ENCODE measurements at regions not wholly inside any gene's neighbourhood (a gene's known extent, or its start where the extent isn't known, plus 50 kb on each side); places are given as distances from the start of the nearest gene placed in this dataset.

DNA sequence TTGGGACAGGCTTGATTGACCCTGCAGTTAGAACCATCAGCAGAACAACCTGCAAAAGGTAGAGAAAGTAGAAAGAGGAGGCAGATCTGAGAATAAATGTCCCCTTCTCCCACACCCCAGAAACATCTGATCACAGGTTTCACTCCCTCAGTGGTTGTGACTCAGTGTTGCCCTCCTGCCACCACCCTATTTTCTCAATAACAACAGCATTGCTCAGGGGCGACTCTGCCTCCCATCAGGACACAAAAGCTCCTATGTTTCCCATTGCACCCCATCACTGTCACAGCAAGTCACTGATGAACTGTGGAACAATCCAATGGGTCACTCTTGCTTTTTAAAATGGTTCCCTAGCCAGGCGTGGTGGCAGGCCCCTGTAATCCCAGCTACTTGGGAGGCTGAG lies 110.2 kb downstream of the RASSF10 start:
- TF ChIP-seq, protein P1, sequence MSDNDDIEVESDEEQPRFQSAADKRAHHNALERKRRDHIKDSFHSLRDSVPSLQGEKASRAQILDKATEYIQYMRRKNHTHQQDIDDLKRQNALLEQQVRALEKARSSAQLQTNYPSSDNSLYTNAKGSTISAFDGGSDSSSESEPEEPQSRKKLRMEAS (IDR thresholded peaks at IDR 0.05; ENCODE audit: low read depth, low read length) = no peak
- TF ChIP-seq, protein P2, sequence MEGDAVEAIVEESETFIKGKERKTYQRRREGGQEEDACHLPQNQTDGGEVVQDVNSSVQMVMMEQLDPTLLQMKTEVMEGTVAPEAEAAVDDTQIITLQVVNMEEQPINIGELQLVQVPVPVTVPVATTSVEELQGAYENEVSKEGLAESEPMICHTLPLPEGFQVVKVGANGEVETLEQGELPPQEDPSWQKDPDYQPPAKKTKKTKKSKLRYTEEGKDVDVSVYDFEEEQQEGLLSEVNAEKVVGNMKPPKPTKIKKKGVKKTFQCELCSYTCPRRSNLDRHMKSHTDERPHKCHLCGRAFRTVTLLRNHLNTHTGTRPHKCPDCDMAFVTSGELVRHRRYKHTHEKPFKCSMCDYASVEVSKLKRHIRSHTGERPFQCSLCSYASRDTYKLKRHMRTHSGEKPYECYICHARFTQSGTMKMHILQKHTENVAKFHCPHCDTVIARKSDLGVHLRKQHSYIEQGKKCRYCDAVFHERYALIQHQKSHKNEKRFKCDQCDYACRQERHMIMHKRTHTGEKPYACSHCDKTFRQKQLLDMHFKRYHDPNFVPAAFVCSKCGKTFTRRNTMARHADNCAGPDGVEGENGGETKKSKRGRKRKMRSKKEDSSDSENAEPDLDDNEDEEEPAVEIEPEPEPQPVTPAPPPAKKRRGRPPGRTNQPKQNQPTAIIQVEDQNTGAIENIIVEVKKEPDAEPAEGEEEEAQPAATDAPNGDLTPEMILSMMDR (IDR thresholded peaks at IDR 0.05; ENCODE audit: low read depth, low read length) = no peak
- TF ChIP-seq MYC (IDR thresholded peaks at IDR 0.05; ENCODE audit: low read depth, low read length) (no peak), POLR2A (IDR thresholded peaks at IDR 0.05; ENCODE audit: extremely low read depth, insufficient read length) (no peak)
- H3K4me3 ChIP-seq (ENCODE audit: low read depth, low read length) = no peak overlapping the region
- no peak for DNase-seq (ENCODE audit: low read depth)

DNA sequence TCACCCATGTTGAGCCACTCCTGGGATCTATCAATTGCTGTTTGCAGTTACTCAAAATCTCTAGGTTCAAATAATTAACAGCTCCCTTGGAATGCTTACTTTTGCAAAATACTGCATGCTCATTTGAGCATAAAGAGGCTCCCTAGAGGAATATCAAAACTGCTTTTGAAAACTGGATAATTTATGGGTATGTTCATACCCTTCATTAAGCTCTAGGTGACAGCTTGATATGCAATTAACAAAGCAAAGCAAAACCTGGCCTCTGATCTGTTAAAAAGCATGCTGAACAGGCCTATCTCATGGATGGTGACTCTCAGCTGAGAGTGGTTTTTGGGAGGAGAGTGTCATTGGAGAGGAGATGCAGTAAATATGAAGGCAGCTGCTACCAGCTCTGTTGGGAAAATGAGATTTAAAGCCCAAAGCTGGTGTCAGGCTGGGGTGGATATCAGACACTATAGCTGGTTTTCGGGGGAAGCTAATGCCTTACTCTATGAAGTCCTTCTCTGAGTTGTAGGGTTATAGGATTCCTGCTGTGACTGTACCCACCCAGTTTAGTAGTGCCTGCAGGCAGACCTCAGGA lies 110.9 kb downstream of the RASSF10 start:
- TF ChIP-seq, protein P1 (IDR thresholded peaks at IDR 0.05; ENCODE audit: low read depth, low read length) = no peak
- TF ChIP-seq, protein P2 (IDR thresholded peaks at IDR 0.05; ENCODE audit: low read depth, low read length) = no peak
- TF ChIP-seq POLR2A (IDR thresholded peaks at IDR 0.05; ENCODE audit: extremely low read depth, insufficient read length) (no peak), MYC (IDR thresholded peaks at IDR 0.05; ENCODE audit: low read depth, low read length) (no peak)
- no peak overlapping the region for H3K4me3 ChIP-seq (ENCODE audit: low read depth, low read length)
- no peak for DNase-seq (ENCODE audit: low read depth)

DNA sequence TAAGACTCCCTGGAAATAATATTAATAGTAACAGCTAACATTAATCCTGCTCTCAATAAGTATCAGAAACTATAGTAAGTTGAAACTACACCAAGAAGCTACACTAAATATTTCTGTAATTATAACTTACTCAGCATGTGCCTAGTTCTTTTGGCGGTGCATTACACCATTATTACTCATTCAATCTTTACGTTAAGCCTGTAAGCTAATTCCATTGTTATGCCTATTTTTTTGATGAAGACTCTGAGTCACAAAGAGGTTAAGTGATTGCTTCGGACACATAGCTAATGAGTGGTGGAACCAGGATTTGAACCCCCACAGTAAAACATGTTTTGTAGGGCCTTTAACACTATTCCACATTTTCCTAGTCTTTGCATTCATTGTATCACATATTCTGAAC lies 111.6 kb downstream of the RASSF10 start:
- no peak overlapping the region for H3K4me3 ChIP-seq (ENCODE audit: low read depth, low read length)
- DNase-seq (ENCODE audit: low read depth) = no peak
- TF ChIP-seq, protein P1 (IDR thresholded peaks at IDR 0.05; ENCODE audit: low read depth, low read length) = no peak
- TF ChIP-seq POLR2A (IDR thresholded peaks at IDR 0.05; ENCODE audit: extremely low read depth, insufficient read length) (no peak), MYC (IDR thresholded peaks at IDR 0.05; ENCODE audit: low read depth, low read length) (no peak)

DNA sequence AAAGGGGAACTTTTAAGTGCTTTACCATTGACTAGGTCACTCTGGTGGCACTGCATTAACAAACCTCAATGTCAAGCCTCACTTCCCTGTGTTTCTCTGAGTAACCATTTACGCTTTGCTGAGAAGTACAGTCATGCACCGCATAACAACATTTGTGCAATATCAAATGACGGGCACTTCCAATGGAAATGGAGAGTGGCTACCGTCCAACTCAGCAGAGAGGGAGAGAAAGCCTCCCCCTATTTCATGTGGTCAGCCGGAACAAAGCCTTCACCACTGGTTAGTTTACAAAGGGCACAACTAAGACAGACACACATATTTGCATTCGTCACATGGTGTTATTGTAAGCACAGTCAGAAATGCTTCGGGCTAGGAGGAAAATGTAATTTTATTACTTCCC lies 117.3 kb downstream of the RASSF10 start:
- DNase-seq (ENCODE audit: low read depth) = no peak
- no peak overlapping the region for H3K4me3 ChIP-seq (ENCODE audit: low read depth, low read length)
- TF ChIP-seq, protein P1 (IDR thresholded peaks at IDR 0.05; ENCODE audit: low read depth, low read length) = no peak
- TF ChIP-seq MYC (IDR thresholded peaks at IDR 0.05; ENCODE audit: low read depth, low read length) (no peak), POLR2A (IDR thresholded peaks at IDR 0.05; ENCODE audit: extremely low read depth, insufficient read length) (no peak)
- TF ChIP-seq, protein P2 (IDR thresholded peaks at IDR 0.05; ENCODE audit: low read depth, low read length) = no peak

DNA sequence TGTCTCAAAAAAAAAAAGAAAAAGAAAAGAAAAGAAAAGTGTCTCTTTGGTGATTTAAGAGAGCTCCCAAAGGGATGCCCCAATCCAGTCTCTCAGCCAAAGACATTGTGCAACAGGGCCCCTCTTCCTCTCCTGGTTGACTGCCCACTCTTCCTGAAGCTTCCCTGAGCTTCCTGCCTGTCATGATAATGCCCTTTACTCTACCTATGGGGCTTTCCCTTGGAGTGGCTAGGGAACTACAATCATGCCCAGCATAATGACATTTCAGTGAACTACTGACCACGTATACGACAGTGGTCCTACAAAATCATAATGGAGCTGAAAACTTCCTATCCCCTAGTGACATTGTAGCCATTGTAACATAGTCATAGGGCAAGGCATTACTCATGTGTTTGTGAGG lies 118.0 kb downstream of the RASSF10 start:
- DNase-seq (ENCODE audit: low read depth) = no peak
- TF ChIP-seq, protein P1 (IDR thresholded peaks at IDR 0.05; ENCODE audit: low read depth, low read length) = no peak
- TF ChIP-seq, protein P2 (IDR thresholded peaks at IDR 0.05; ENCODE audit: low read depth, low read length) = no peak
- TF ChIP-seq MYC (IDR thresholded peaks at IDR 0.05; ENCODE audit: low read depth, low read length) (no peak), POLR2A (IDR thresholded peaks at IDR 0.05; ENCODE audit: extremely low read depth, insufficient read length) (no peak)
- H3K4me3 ChIP-seq (ENCODE audit: low read depth, low read length) = no peak overlapping the region

DNA sequence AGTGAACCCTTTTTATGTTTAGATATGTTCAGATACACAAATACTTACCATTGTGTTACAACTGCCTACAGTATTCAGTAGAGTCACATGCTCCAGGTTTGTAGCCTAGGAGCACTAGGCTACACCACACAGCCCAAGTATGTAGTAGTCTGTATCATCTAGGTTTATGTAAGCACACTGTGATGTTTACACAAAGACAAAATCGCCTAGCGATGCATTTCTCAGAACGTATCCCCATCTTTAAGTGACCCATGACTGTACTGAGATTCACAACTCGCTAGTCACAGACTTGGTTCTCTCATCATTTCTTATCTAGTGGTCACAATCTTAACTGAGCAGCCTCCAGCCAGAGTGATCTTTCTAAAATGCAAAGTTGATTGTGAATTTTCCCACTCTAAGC lies 119.2 kb downstream of the RASSF10 start:
- TF ChIP-seq MYC (IDR thresholded peaks at IDR 0.05; ENCODE audit: low read depth, low read length) = no peak
- H3K4me3 ChIP-seq (ENCODE audit: low read depth, low read length) = no peak overlapping the region
- no peak for DNase-seq (ENCODE audit: low read depth)

DNA sequence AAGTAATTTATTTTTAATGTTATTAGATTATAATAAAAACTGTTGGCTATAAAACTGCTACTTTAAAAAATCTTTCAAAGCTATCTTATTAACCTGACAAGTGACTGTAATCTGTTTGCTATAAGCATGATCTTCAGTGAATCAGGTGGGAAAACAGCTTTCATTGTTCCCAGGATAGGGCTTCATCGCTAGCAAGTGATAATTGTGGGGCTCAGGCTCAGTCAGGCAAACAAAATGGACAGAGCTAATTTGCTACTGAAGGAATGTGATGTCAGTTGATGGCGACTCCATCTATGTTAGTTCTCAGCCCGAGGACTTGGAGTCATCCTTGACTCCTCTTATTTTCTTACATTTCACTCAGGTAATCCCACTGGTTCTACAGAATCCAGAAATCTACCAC lies 125.0 kb downstream of the RASSF10 start:
- no peak for DNase-seq (ENCODE audit: low read depth)
- H3K4me3 ChIP-seq (ENCODE audit: low read depth, low read length) = no peak overlapping the region
- no peak for TF ChIP-seq POLR2A (IDR thresholded peaks at IDR 0.05; ENCODE audit: extremely low read depth, insufficient read length)
- TF ChIP-seq, protein P1 (IDR thresholded peaks at IDR 0.05; ENCODE audit: low read depth, low read length) = no peak
- TF ChIP-seq, protein P2 (IDR thresholded peaks at IDR 0.05; ENCODE audit: low read depth, low read length) = no peak
- TF ChIP-seq MYC (IDR thresholded peaks at IDR 0.05; ENCODE audit: low read depth, low read length) = no peak
